Breast epithelium (tissue), 3 donors: ENCODE measurements at regions not wholly inside any gene's neighbourhood (a gene's known extent, or its start where the extent isn't known, plus 50 kb on each side); places are given as distances from the start of the nearest gene placed in this dataset.

Experiments
- CTCF ChIP-seq, 3 donors: fragments of 450-650 bp; IDR thresholded peaks; one replicate each; pipeline ENCODE4 v1.5.1; 2016 to 2017; ENCODE audit warnings: antibody characterized with exemption in 3 of 3, mild to moderate bottlenecking in 3 of 3, moderate library complexity in 3 of 3
- POLR2A ChIP-seq: fragments of 450-650 bp; IDR thresholded peaks from one replicate; pipeline ENCODE4 v1.6.1; 2016; ENCODE audit warnings: antibody characterized with exemption, mild to moderate bottlenecking, moderate library complexity
- POLR2AphosphoS5 ChIP-seq, 3 donors: sonication (generic); formaldehyde crosslinking; IDR thresholded peaks; one replicate each; pipeline ENCODE4 v1.6.1; 2017; ENCODE audit warnings: antibody characterized with exemption in 3 of 3

- TF ChIP-seq CTCF (IDR thresholded peaks at IDR 0.05) (no peak), POLR2A (no peak), POLR2AphosphoS5 (IDR thresholded peaks at IDR 0.05) (no peak)
Measured at GRCh38 chr4:159013692-159014091, 89.2 kb upstream of the RAPGEF2 start.
